GM23338 (cell line): ENCODE measurements at regions not wholly inside any gene's neighbourhood (a gene's known extent, or its start where the extent isn't known, plus 50 kb on each side); places are given as distances from the start of the nearest gene placed in this dataset.

Experiments
- ATAC-seq: fragments of 200-7000 bp; cut with Tn5 transposase; 3 replicates; pipeline ENCODE4 v1.9.1; 2020
- DNase-seq: peaks from one replicate; pipeline ENCODE4 v3.0.0-alpha.2; 2015; ENCODE audit warnings: low spot score
- H2AFZ ChIP-seq: fragments of 200-600 bp; sonication (generic); 2 replicates; pipeline ENCODE4 v1.8.0; 2016; ENCODE audit warnings: antibody characterized with exemption, mild to moderate bottlenecking, moderate library complexity
- H3F3A ChIP-seq: fragments of 200-600 bp; sonication (generic); replicated peaks from 2 replicates; pipeline ENCODE4 v1.8.0; 2017; ENCODE audit warnings: antibody characterized with exemption, mixed run types, low read depth
- H3K27ac ChIP-seq: fragments of 200-600 bp; sonication (generic); 2 replicates; pipeline ENCODE4 v1.6.1; 2016; ENCODE audit warnings: low read depth
- H3K27me3 ChIP-seq: fragments of 200-600 bp; sonication (generic); 2 replicates; pipeline ENCODE4 v1.8.0; 2016; ENCODE audit warnings: mild to moderate bottlenecking, mixed run types, moderate library complexity; ENCODE audit not compliant: insufficient read depth
- H3K36me3 ChIP-seq: fragments of 200-600 bp; sonication (generic); 2 replicates; pipeline ENCODE4 v1.8.0; 2016; ENCODE audit warnings: mild to moderate bottlenecking; ENCODE audit not compliant: insufficient read depth
- H3K4me1 ChIP-seq: fragments of 200-600 bp; sonication (generic); 2 replicates; pipeline ENCODE4 v1.8.0; 2016; ENCODE audit warnings: mild to moderate bottlenecking, moderate library complexity; ENCODE audit not compliant: insufficient read depth
- H3K4me2 ChIP-seq: fragments of 200-600 bp; sonication (generic); 2 replicates; pipeline ENCODE4 v1.7.1; 2017; ENCODE audit warnings: mixed run types
- H3K4me3 ChIP-seq: fragments of 200-600 bp; sonication (generic); 2 replicates; pipeline ENCODE4 v1.6.1; 2016; ENCODE audit warnings: mixed run types
- H3K79me2 ChIP-seq: fragments of 200-600 bp; sonication (generic); replicated peaks from 2 replicates; pipeline ENCODE4 v1.8.0; 2017; ENCODE audit warnings: mild to moderate bottlenecking; ENCODE audit not compliant: insufficient read depth
- H3K9me2 ChIP-seq: fragments of 200-600 bp; sonication (generic); 2 replicates; pipeline ENCODE4 v1.8.0; 2017; ENCODE audit not compliant: insufficient read depth
- H4K20me1 ChIP-seq: fragments of 200-600 bp; sonication (generic); replicated peaks from 2 replicates; pipeline ENCODE4 v1.8.0; 2017; ENCODE audit warnings: mild to moderate bottlenecking; ENCODE audit not compliant: insufficient read depth
- H3K27ac Mint-ChIP-seq: 2 replicates; pipeline ENCODE4 v1.8.0; 2020; ENCODE audit warnings: inconsistent platforms, mild to moderate bottlenecking, moderate library complexity, mixed read lengths
- H3K27me3 Mint-ChIP-seq: 3 replicates; pipeline ENCODE4 v1.8.0; 2022; ENCODE audit warnings: low read depth, mild to moderate bottlenecking, moderate library complexity, mixed read lengths, inconsistent platforms; ENCODE audit not compliant: insufficient read depth, poor library complexity
- H3K36me3 Mint-ChIP-seq: 3 replicates; pipeline ENCODE4 v1.8.0; 2021; ENCODE audit warnings: low read depth, mild to moderate bottlenecking, inconsistent platforms, moderate library complexity, mixed read lengths
- H3K4me1 Mint-ChIP-seq: 3 replicates; pipeline ENCODE4 v1.8.0; 2020; ENCODE audit warnings: mild to moderate bottlenecking, inconsistent platforms, mixed read lengths
- H3K4me3 Mint-ChIP-seq: 3 replicates; pipeline ENCODE4 v1.8.0; 2021; ENCODE audit warnings: moderate library complexity, mild to moderate bottlenecking, inconsistent platforms, mixed read lengths
- H3K9me3 Mint-ChIP-seq: 3 replicates; pipeline ENCODE4 v1.8.0; 2020; ENCODE audit warnings: moderate library complexity, mild to moderate bottlenecking, inconsistent platforms, mixed read lengths
- CREB1 ChIP-seq: fragments of 250-450 bp; sonication (Bioruptor Pico); IDR thresholded peaks from 2 replicates; pipeline ENCODE4 v1.5.0; 2020; ENCODE audit warnings: low read depth, mild to moderate bottlenecking, moderate library complexity
- CTCF ChIP-seq, 2 experiments: fragments of 200-600 bp in 1 of 2; sonication (generic) in 1 of 2; conservative IDR thresholded peaks; 2 replicates each; pipeline versions ENCODE4 v1.5.1 to v1.6.1; 2016 to 2017; ENCODE audit warnings: antibody characterized with exemption in 2 of 2, low read depth in 2 of 2, mild to moderate bottlenecking in 2 of 2, moderate library complexity in 1 of 2
- EZH2 ChIP-seq: fragments of 200-600 bp; sonication (generic); IDR thresholded peaks from one replicate; pipeline ENCODE4 v1.8.0; 2017; ENCODE audit warnings: antibody characterized with exemption, mild to moderate bottlenecking, low read depth; ENCODE audit not compliant: unreplicated experiment
- EZH2phosphoT487 ChIP-seq: fragments of 200-600 bp; sonication (generic); IDR thresholded peaks from one replicate; pipeline ENCODE4 v1.8.1; 2018; ENCODE audit warnings: antibody characterized with exemption; ENCODE audit not compliant: unreplicated experiment
- JUNB ChIP-seq: IDR thresholded peaks from one replicate; pipeline ENCODE4 v1.6.1; 2016; ENCODE audit warnings: antibody characterized with exemption; ENCODE audit not compliant: unreplicated experiment
- NANOG ChIP-seq: IDR thresholded peaks from 2 replicates; pipeline ENCODE4 v1.6.1; 2016; ENCODE audit warnings: antibody characterized with exemption, borderline replicate concordance
- POLR2AphosphoS5 ChIP-seq: IDR thresholded peaks from 2 replicates; pipeline ENCODE4 v1.6.1; 2016; ENCODE audit warnings: antibody characterized with exemption, low read depth
- REST ChIP-seq: IDR thresholded peaks from one replicate; pipeline ENCODE4 v1.6.1; 2018; ENCODE audit warnings: antibody characterized with exemption; ENCODE audit not compliant: unreplicated experiment
- STAT1 ChIP-seq: IDR thresholded peaks from one replicate; pipeline ENCODE4 v1.6.1; 2016; ENCODE audit warnings: antibody characterized with exemption; ENCODE audit not compliant: unreplicated experiment
- ZNF114 ChIP-seq: fragments of 250-450 bp; sonication (Bioruptor Pico); IDR thresholded peaks from 2 replicates; pipeline ENCODE4 v1.5.0; 2020; ENCODE audit warnings: mild to moderate bottlenecking, moderate library complexity
- ZNF331 ChIP-seq: fragments of 250-450 bp; sonication (Bioruptor Pico); IDR thresholded peaks from 2 replicates; pipeline ENCODE4 v1.5.0; 2020; ENCODE audit warnings: low read depth, mild to moderate bottlenecking, moderate library complexity
- TF ChIP-seq, protein P1 (sequence below): fragments of 250-450 bp; sonication (Bioruptor Pico); IDR thresholded peaks from 2 replicates; pipeline ENCODE4 v1.5.0; 2020; ENCODE audit warnings: mild to moderate bottlenecking, moderate library complexity
- TF ChIP-seq, protein P2 (sequence below): IDR thresholded peaks from 2 replicates; pipeline ENCODE4 v1.6.1; 2016; ENCODE audit warnings: antibody characterized with exemption

GRCh38 chr6:66662721-66663507 is 955.9 kb upstream of the EYS start:
- Histone ChIP-seq H3K27ac (no peak overlapping the region), H3K4me2 (no peak overlapping the region), H3K27me3 (no peaks in the 10 kb centered on the region), H3K36me3 (no peaks in the 10 kb centered on the region), H4K20me1 (no peaks in the 10 kb centered on the region), H3F3A (no peaks in the 10 kb centered on the region), H3K9me2 (no peaks in the 10 kb centered on the region), H3K79me2 (no peaks in the 10 kb centered on the region), H3K4me3 (no peak overlapping the region), H2AFZ (peak overlapping the region; percentile 25; the same call in 1 of the 2 replicates), H3K4me1 (no peaks in the 10 kb centered on the region)
- Mint-ChIP-seq H3K9me3 (no peaks in the 10 kb centered on the region; the same call in 2 of the 3 replicates), H3K4me1 (peaks cover 6% of the 10 kb centered on the region; the same call in 2 of the 3 replicates), H3K4me3 (no peak overlapping the region), H3K36me3 (no peaks in the 10 kb centered on the region), H3K27ac (no peak overlapping the region), H3K27me3 (peaks cover 3% of the 10 kb centered on the region)
- TF ChIP-seq EZH2phosphoT487: no peak
- TF ChIP-seq REST: no peak
- no peak for TF ChIP-seq STAT1
- no peak for TF ChIP-seq NANOG
- no peak for TF ChIP-seq JUNB
- TF ChIP-seq POLR2AphosphoS5: no peak
- no peak for TF ChIP-seq EZH2
- TF ChIP-seq, protein P1, sequence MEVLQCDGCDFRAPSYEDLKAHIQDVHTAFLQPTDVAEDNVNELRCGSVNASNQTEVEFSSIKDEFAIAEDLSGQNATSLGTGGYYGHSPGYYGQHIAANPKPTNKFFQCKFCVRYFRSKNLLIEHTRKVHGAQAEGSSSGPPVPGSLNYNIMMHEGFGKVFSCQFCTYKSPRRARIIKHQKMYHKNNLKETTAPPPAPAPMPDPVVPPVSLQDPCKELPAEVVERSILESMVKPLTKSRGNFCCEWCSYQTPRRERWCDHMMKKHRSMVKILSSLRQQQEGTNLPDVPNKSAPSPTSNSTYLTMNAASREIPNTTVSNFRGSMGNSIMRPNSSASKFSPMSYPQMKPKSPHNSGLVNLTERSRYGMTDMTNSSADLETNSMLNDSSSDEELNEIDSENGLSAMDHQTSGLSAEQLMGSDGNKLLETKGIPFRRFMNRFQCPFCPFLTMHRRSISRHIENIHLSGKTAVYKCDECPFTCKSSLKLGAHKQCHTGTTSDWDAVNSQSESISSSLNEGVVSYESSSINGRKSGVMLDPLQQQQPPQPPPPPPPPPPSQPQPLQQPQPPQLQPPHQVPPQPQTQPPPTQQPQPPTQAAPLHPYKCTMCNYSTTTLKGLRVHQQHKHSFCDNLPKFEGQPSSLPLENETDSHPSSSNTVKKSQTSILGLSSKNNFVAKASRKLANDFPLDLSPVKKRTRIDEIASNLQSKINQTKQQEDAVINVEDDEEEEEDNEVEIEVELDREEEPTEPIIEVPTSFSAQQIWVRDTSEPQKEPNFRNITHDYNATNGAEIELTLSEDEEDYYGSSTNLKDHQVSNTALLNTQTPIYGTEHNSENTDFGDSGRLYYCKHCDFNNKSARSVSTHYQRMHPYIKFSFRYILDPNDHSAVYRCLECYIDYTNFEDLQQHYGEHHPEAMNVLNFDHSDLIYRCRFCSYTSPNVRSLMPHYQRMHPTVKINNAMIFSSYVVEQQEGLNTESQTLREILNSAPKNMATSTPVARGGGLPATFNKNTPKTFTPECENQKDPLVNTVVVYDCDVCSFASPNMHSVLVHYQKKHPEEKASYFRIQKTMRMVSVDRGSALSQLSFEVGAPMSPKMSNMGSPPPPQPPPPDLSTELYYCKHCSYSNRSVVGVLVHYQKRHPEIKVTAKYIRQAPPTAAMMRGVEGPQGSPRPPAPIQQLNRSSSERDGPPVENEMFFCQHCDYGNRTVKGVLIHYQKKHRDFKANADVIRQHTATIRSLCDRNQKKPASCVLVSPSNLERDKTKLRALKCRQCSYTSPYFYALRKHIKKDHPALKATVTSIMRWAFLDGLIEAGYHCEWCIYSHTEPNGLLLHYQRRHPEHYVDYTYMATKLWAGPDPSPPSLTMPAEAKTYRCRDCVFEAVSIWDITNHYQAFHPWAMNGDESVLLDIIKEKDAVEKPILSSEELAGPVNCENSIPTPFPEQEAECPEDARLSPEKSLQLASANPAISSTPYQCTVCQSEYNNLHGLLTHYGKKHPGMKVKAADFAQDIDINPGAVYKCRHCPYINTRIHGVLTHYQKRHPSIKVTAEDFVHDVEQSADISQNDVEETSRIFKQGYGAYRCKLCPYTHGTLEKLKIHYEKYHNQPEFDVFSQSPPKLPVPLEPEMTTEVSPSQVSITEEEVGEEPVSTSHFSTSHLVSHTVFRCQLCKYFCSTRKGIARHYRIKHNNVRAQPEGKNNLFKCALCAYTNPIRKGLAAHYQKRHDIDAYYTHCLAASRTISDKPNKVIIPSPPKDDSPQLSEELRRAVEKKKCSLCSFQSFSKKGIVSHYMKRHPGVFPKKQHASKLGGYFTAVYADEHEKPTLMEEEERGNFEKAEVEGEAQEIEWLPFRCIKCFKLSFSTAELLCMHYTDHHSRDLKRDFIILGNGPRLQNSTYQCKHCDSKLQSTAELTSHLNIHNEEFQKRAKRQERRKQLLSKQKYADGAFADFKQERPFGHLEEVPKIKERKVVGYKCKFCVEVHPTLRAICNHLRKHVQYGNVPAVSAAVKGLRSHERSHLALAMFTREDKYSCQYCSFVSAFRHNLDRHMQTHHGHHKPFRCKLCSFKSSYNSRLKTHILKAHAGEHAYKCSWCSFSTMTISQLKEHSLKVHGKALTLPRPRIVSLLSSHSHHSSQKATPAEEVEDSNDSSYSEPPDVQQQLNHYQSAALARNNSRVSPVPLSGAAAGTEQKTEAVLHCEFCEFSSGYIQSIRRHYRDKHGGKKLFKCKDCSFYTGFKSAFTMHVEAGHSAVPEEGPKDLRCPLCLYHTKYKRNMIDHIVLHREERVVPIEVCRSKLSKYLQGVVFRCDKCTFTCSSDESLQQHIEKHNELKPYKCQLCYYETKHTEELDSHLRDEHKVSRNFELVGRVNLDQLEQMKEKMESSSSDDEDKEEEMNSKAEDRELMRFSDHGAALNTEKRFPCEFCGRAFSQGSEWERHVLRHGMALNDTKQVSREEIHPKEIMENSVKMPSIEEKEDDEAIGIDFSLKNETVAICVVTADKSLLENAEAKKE (CRISPR knock-in tag): no peak
- no peak for TF ChIP-seq ZNF331 (CRISPR knock-in tag)
- TF ChIP-seq ZNF114 (CRISPR knock-in tag): no peak
- TF ChIP-seq CREB1: no peak
- no peak for TF ChIP-seq CTCF (conservative IDR thresholded peaks at IDR 0.05; ENCODE audit: low read depth in 2 of 2)
- TF ChIP-seq, protein P2, sequence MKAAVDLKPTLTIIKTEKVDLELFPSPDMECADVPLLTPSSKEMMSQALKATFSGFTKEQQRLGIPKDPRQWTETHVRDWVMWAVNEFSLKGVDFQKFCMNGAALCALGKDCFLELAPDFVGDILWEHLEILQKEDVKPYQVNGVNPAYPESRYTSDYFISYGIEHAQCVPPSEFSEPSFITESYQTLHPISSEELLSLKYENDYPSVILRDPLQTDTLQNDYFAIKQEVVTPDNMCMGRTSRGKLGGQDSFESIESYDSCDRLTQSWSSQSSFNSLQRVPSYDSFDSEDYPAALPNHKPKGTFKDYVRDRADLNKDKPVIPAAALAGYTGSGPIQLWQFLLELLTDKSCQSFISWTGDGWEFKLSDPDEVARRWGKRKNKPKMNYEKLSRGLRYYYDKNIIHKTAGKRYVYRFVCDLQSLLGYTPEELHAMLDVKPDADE: no peak
- ATAC-seq: peak; percentile 61
- DNase-seq: peak; percentile 11
